Omental fat pad (tissue), 3 donors: ENCODE measurements at regions not wholly inside any gene's neighbourhood (a gene's known extent, or its start where the extent isn't known, plus 50 kb on each side); places are given as distances from the start of the nearest gene placed in this dataset.

Source experiments
- ATAC-seq: fragments of 150-250 bp; one replicate; pipeline ENCODE4 v1.9.1; 2016; ENCODE audit warnings: mild to moderate bottlenecking, moderate library complexity; ENCODE audit not compliant: low FRiP score
- DNase-seq: peaks from one replicate; pipeline ENCODE4 v3.0.0-alpha.2; 2019; ENCODE audit warnings: low spot score
- CTCF ChIP-seq, 3 donors: fragments of 450-650 bp; IDR thresholded peaks; one replicate each; pipeline ENCODE4 v1.5.1; 2016 to 2017; ENCODE audit warnings: antibody characterized with exemption in 3 of 3, mild to moderate bottlenecking in 3 of 3, moderate library complexity in 2 of 3

GRCh38 chr13:34401696-34402095 lies 540.4 kb upstream of the NBEA start:
- no peak for DNase-seq
- ATAC-seq = no peak
- TF ChIP-seq CTCF (IDR thresholded peaks at IDR 0.05) = no peak

- DNase-seq (no peak), ATAC-seq (no peak)
- TF ChIP-seq CTCF (IDR thresholded peaks at IDR 0.05) = no peak
Observed at GRCh38 chr13:34405410-34406181, 536.5 kb upstream of the NBEA start.

- DNase-seq = no peak
- TF ChIP-seq CTCF (IDR thresholded peaks at IDR 0.05) = no peak
- ATAC-seq = no peak
Observed at GRCh38 chr13:34408640-34409039, 533.4 kb upstream of the NBEA start.

DNA sequence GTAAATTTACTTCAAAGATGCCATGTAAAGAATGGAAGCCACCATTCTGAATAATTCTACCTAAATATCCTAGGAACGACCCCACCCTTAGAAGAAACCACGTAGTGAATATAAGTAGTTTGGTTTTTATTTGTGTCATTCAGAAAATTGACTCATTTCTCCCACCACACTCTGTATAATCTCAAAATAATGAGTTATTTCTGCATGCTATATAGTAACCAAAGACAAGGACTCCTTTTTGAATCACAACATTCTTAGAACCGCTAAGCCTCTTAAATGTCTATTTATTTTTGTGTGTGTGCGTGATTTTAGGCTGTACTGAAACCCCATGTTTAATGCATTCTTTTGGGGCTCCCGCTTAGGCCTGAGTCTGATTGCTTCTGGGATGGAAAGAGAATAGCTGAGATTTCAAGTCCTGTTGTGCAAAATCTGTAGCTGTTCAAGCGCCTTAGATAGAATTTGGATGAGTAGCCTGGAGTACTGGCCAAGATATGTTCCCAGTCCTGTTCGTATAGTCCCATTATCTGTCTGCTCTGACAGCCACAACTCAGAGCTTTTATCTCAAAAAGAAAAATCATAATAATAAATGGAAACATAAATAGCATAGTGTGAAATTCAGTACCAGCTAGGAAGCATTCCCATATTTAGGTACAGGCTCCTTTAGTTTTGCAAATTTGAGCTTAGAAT lies 532.4 kb upstream of the NBEA start:
- ATAC-seq (no peak), DNase-seq (no peak)
- TF ChIP-seq CTCF (IDR thresholded peaks at IDR 0.05) = no peak

DNA sequence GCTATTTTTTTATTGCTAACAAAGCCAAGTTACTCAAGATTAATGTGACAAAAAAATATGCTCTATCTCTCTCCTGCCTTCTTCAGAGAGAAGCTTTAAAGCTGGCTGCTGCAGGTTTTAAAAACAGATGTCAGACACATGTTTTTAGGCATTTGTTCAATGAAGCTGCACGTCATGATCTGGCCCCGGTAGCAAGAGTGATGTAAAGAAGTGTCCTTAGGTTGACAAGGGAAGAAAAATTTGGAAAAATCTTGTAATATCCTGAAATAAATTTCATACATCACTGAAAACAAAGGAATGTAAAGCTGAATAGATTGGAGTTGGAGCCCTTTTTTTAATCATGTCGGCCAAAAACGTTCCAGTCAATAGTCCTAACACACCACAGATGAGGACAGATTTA lies 531.4 kb upstream of the NBEA start:
- ATAC-seq (no peak), DNase-seq (no peak)
- TF ChIP-seq CTCF (IDR thresholded peaks at IDR 0.05) = no peak

- DNase-seq (no peak), ATAC-seq (no peak)
- no peak for TF ChIP-seq CTCF (IDR thresholded peaks at IDR 0.05)
Observed at GRCh38 chr13:34411177-34411576, 530.9 kb upstream of the NBEA start.

GRCh38 chr13:34411894-34412293 lies 530.2 kb upstream of the NBEA start:
- no peak for TF ChIP-seq CTCF (IDR thresholded peaks at IDR 0.05)
- no peak for DNase-seq
- no peak for ATAC-seq
